Mesendoderm (in vitro differentiated cells): ENCODE measurements at regions not wholly inside any gene's neighbourhood (a gene's known extent, or its start where the extent isn't known, plus 50 kb on each side); places are given as distances from the start of the nearest gene placed in this dataset.

Experiments
- DNase-seq: peaks from one replicate; pipeline ENCODE4 v3.0.0; 2013
- H2AK5ac ChIP-seq: 2 replicates; pipeline ENCODE4 v1.6.1; 2013; ENCODE audit warnings: low read length, inconsistent platforms
- H2BK120ac ChIP-seq: 2 replicates; pipeline ENCODE4 v1.6.1; 2013; ENCODE audit warnings: low read depth, mild to moderate bottlenecking, low read length, moderate library complexity, mixed read lengths
- H2BK15ac ChIP-seq: replicated peaks from 2 replicates; pipeline ENCODE4 v1.6.1; 2013; ENCODE audit warnings: low read depth, mild to moderate bottlenecking, moderate library complexity
- H2BK5ac ChIP-seq: 2 replicates; pipeline ENCODE4 v1.6.1; 2013; ENCODE audit warnings: low read length, inconsistent platforms
- H3K18ac ChIP-seq: 2 replicates; pipeline ENCODE4 v1.6.1; 2013; ENCODE audit warnings: mild to moderate bottlenecking, low read length, mixed read lengths
- H3K23ac ChIP-seq: one replicate; pipeline ENCODE4 v1.6.1; 2013; ENCODE audit warnings: low read length
- H3K27ac ChIP-seq: 2 replicates; pipeline ENCODE4 v1.5.1; 2013; ENCODE audit warnings: low read depth, mild to moderate bottlenecking, inconsistent platforms, low read length, moderate library complexity
- H3K27me3 ChIP-seq: 2 replicates; pipeline ENCODE4 v1.6.1; 2013; ENCODE audit warnings: low read length, control low read depth, mild to moderate bottlenecking, inconsistent platforms; ENCODE audit not compliant: insufficient read depth, poor library complexity
- H3K36me3 ChIP-seq: 2 replicates; pipeline ENCODE4 v1.6.1; 2013; ENCODE audit warnings: low read length, inconsistent platforms; ENCODE audit not compliant: control insufficient read depth, insufficient read depth
- H3K4ac ChIP-seq: one replicate; pipeline ENCODE4 v1.6.1; 2013; ENCODE audit warnings: low read depth, mild to moderate bottlenecking, low read length, moderate library complexity
- H3K4me1 ChIP-seq: 2 replicates; pipeline ENCODE4 v1.6.1; 2013; ENCODE audit warnings: low read depth, low read length, inconsistent platforms; ENCODE audit not compliant: control insufficient read depth
- H3K4me2 ChIP-seq: 2 replicates; pipeline ENCODE4 v1.6.1; 2013; ENCODE audit warnings: low read length
- H3K4me3 ChIP-seq: 2 replicates; pipeline ENCODE4 v1.5.1; 2013; ENCODE audit warnings: mild to moderate bottlenecking, low read length
- H3K56ac ChIP-seq: one replicate; pipeline ENCODE4 v1.6.1; 2013; ENCODE audit warnings: low read length
- H3K79me1 ChIP-seq: 2 replicates; pipeline ENCODE4 v1.6.1; 2013; ENCODE audit warnings: low read length, inconsistent platforms
- H3K79me2 ChIP-seq: 2 replicates; pipeline ENCODE4 v1.6.1; 2013; ENCODE audit warnings: mild to moderate bottlenecking, low read length; ENCODE audit not compliant: control insufficient read depth, insufficient read depth
- H3K9ac ChIP-seq: 2 replicates; pipeline ENCODE4 v1.6.1; 2013; ENCODE audit warnings: low read length, inconsistent platforms
- H4K5ac ChIP-seq: one replicate; pipeline ENCODE4 v1.6.1; 2013; ENCODE audit warnings: low read length
- H4K8ac ChIP-seq: one replicate; pipeline ENCODE4 v1.6.1; 2013; ENCODE audit warnings: low read depth, mild to moderate bottlenecking, control low read depth, low read length, moderate library complexity
- WGBS: extraction: QIAGEN DNeasy Blood & Tissue Kit; methylation state at CpG from one replicate; pipeline ENCODE4 v1.1.7; 2013; ENCODE audit warnings: low lambda C conversion rate, missing lambda C conversion rate; ENCODE audit not compliant: insufficient coverage; ENCODE audit errors: extremely low coverage; 5-methylcytosine and 5-hydroxymethylcytosine counted together

- Histone ChIP-seq H3K18ac (no peak overlapping the region), H3K56ac (no peak overlapping the region), H2BK120ac (no peak overlapping the region), H3K23ac (no peak overlapping the region), H4K5ac (no peak overlapping the region), H2AK5ac (no peak overlapping the region), H4K8ac (no peak overlapping the region), H3K36me3 (no peaks in the 10 kb centered on the region), H2BK5ac (no peak overlapping the region), H3K4me2 (no peak overlapping the region), H3K79me1 (no peaks in the 10 kb centered on the region), H3K9ac (no peak overlapping the region), H3K27me3 (no peaks in the 10 kb centered on the region), H3K79me2 (no peaks in the 10 kb centered on the region), H3K27ac (no peak overlapping the region), H3K4me3 (no peak overlapping the region), H3K4ac (no peak overlapping the region), H2BK15ac (no peak overlapping the region), H3K4me1 (no peaks in the 10 kb centered on the region)
- no CpG with 5 or more reads among the region's 7 CpGs for WGBS
- DNase-seq: no peak
Measured at GRCh38 chr12:24407884-24408283, 458.4 kb upstream of the SOX5 start.

GRCh38 chr12:24404086-24404815, 454.8 kb upstream of the SOX5 start:
- Histone ChIP-seq H3K4me3 (no peak overlapping the region), H3K27ac (no peak overlapping the region), H2BK5ac (no peak overlapping the region), H3K27me3 (no peaks in the 10 kb centered on the region), H2AK5ac (no peak overlapping the region), H2BK120ac (no peak overlapping the region), H2BK15ac (no peak overlapping the region), H3K4ac (no peak overlapping the region), H3K9ac (no peak overlapping the region), H3K56ac (no peak overlapping the region), H3K4me2 (no peak overlapping the region), H3K79me2 (no peaks in the 10 kb centered on the region), H3K79me1 (no peaks in the 10 kb centered on the region), H3K4me1 (no peaks in the 10 kb centered on the region), H3K18ac (no peak overlapping the region), H3K23ac (no peak overlapping the region), H4K5ac (no peak overlapping the region), H4K8ac (no peak overlapping the region), H3K36me3 (no peaks in the 10 kb centered on the region)
- WGBS: no CpG with 5 or more reads among the region's 6 CpGs
- peak; percentile 30 for DNase-seq

- no peak overlapping the region for H3K4me2 ChIP-seq
- H2BK5ac ChIP-seq: no peak overlapping the region
- no peak overlapping the region for H2AK5ac ChIP-seq
- H4K8ac ChIP-seq: no peak overlapping the region
- no peak overlapping the region for H3K9ac ChIP-seq
- no peak overlapping the region for H3K4me3 ChIP-seq
- DNase-seq: no peak
- H3K56ac ChIP-seq: no peak overlapping the region
- H3K79me2 ChIP-seq: no peaks in the 10 kb centered on the region
- H3K4me1 ChIP-seq: no peaks in the 10 kb centered on the region
- no peaks in the 10 kb centered on the region for H3K36me3 ChIP-seq
- no peak overlapping the region for H3K23ac ChIP-seq
- no peak overlapping the region for H4K5ac ChIP-seq
- H3K79me1 ChIP-seq: no peaks in the 10 kb centered on the region
- H3K27me3 ChIP-seq: no peaks in the 10 kb centered on the region
- H3K18ac ChIP-seq: no peak overlapping the region
- WGBS: no CpG with 5 or more reads among the region's 1 CpG
- no peak overlapping the region for H2BK15ac ChIP-seq
- no peak overlapping the region for H3K27ac ChIP-seq
- no peak overlapping the region for H3K4ac ChIP-seq
- no peak overlapping the region for H2BK120ac ChIP-seq
Measured at GRCh38 chr12:24400533-24400932, 451.1 kb upstream of the SOX5 start.

DNA sequence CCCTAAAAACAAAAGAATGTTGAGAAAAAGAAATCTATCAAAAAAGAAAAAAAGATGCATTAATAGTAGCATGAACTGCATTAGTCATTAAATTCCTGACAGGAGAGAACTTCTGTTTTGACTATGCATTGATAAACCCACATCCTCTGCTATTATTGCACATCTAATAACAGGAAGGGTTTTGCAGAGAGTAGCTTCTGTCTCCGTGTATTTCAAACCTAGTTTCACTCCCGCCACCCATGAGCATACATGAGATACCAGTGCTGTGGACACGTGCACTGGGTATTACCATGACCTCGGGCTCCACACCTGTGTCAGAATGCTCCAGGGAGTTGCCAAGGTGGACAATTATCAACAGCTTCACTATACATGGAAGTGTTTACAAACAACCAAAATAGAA, 449.1 kb upstream of the SOX5 start:
- WGBS: no CpG with 5 or more reads among the region's 4 CpGs
- Histone ChIP-seq H4K5ac (no peak overlapping the region), H3K4me3 (no peak overlapping the region), H3K23ac (no peak overlapping the region), H2AK5ac (no peak overlapping the region), H3K79me1 (no peaks in the 10 kb centered on the region), H3K56ac (no peak overlapping the region), H3K18ac (no peak overlapping the region), H4K8ac (no peak overlapping the region), H2BK5ac (no peak overlapping the region), H2BK120ac (no peak overlapping the region), H3K36me3 (no peaks in the 10 kb centered on the region), H3K4ac (no peak overlapping the region), H3K79me2 (no peaks in the 10 kb centered on the region), H3K4me1 (no peaks in the 10 kb centered on the region), H3K4me2 (no peak overlapping the region), H2BK15ac (no peak overlapping the region), H3K9ac (no peak overlapping the region), H3K27ac (no peak overlapping the region), H3K27me3 (no peaks in the 10 kb centered on the region)
- DNase-seq: no peak

DNA sequence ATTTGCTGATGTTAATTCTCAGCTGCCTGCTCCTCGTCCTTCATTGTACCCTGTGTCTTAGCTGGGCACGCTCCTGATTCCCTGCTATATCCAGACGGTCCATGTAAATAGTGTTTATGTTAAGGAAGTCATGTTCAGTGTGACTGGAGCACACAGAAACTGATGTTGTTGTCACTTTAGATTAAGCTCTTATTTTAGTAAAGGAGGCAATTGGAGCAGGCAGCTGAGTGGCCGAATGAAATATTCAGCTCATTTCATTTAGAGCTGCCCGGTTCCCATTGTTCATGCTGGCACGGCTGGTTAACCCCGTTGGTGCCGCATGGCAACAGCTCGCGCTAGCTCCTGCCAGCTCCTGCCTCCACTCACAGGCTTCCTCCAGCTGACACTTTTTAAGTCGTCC, 446.8 kb upstream of the SOX5 start:
- Histone ChIP-seq H3K9ac (no peak overlapping the region), H3K27me3 (no peaks in the 10 kb centered on the region), H3K79me1 (no peaks in the 10 kb centered on the region), H3K18ac (no peak overlapping the region), H3K23ac (no peak overlapping the region), H3K4me1 (no peaks in the 10 kb centered on the region), H4K5ac (no peak overlapping the region), H3K56ac (no peak overlapping the region), H3K79me2 (no peaks in the 10 kb centered on the region), H2BK120ac (no peak overlapping the region), H3K36me3 (no peaks in the 10 kb centered on the region), H4K8ac (no peak overlapping the region), H3K4me2 (no peak overlapping the region), H2BK15ac (no peak overlapping the region), H2BK5ac (no peak overlapping the region), H3K4me3 (no peak overlapping the region), H2AK5ac (no peak overlapping the region), H3K4ac (no peak overlapping the region), H3K27ac (no peak overlapping the region)
- WGBS: no CpG with 5 or more reads among the region's 11 CpGs
- no peak for DNase-seq

DNA sequence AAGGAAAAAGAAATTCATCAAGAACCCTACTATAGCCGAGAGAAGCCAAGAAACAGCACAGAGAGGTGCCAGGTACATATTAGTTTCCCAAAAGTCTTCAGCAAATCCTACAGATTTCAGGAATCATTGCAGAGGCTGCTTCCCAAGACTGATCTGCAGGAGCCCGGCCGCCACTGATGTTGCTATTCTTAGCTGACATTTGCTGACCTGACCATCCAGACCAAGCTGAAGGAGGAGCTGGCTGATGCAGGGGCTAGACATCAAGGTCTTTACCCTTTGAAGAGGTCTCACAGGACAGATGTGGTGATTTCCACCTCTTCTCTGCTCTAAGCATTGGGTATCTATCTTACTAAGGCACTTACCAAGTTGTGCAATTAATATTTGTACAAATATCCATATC, 444.8 kb upstream of the SOX5 start:
- H3K23ac ChIP-seq: no peak overlapping the region
- H3K56ac ChIP-seq: no peak overlapping the region
- no peak overlapping the region for H2BK15ac ChIP-seq
- H4K5ac ChIP-seq: no peak overlapping the region
- no peak overlapping the region for H3K27ac ChIP-seq
- no peak overlapping the region for H3K4me2 ChIP-seq
- no peak overlapping the region for H2AK5ac ChIP-seq
- H2BK120ac ChIP-seq: no peak overlapping the region
- H3K79me2 ChIP-seq: no peaks in the 10 kb centered on the region
- no peak overlapping the region for H3K9ac ChIP-seq
- no peak overlapping the region for H3K4me3 ChIP-seq
- DNase-seq: no peak
- no peaks in the 10 kb centered on the region for H3K36me3 ChIP-seq
- no peak overlapping the region for H3K4ac ChIP-seq
- H3K79me1 ChIP-seq: no peaks in the 10 kb centered on the region
- no peak overlapping the region for H2BK5ac ChIP-seq
- no peaks in the 10 kb centered on the region for H3K27me3 ChIP-seq
- no peaks in the 10 kb centered on the region for H3K4me1 ChIP-seq
- H4K8ac ChIP-seq: no peak overlapping the region
- no peak overlapping the region for H3K18ac ChIP-seq
- no CpG with 5 or more reads among the region's 3 CpGs for whole genome bisulfite sequencing
